GM21528 (cell line): ENCODE measurements at regions not wholly inside any gene's neighbourhood (a gene's known extent, or its start where the extent isn't known, plus 50 kb on each side); places are given as distances from the start of the nearest gene placed in this dataset.

ENCODE experiments used
- ATAC-seq: cut with Tn5 transposase; IDR thresholded peaks from one replicate; pipeline ENCODE4 v1.9.1; 2021; ENCODE audit warnings: mild to moderate bottlenecking, moderate library complexity; ENCODE audit not compliant: unreplicated experiment, low FRiP score

DNA sequence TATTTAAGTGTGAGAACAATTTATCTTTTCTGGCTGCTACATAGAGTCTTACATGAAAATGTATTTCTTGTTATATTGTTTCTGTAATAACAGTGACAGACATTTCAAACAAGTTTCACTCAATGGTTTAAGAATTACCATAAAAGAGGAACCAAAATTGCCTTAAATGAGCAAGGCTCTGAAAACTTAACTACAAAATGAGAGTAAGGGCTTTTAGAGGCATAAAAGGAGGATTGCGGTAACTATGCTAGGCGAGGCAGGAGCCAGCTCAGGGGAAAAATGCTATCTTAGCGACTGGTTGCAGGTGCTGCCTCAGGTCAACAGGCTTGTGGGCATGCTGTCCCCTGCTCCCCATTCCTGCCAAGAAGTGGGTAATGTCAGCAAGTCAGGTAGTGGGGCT, 81.7 kb upstream of the MSI2 start:
- peak; percentile 60 for ATAC-seq

DNA sequence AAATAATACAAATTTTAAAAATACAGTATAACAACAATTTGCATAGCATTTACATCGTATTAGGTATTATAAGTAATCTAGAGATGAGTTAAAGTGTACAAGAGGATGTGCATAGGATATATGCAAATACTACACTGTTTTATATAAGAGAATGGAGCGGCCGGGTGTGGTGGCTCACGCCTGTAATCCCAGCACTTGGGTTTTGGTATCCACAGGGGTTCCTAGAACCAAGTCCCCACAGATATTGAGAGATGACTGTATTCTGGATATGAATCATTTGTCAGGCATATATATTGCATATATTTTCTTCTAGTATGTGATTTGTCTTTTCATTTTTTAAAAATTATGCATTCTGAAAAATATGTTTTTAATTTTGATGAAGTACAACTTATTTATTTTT, 77.5 kb upstream of the MSI2 start:
- no peak for ATAC-seq

DNA sequence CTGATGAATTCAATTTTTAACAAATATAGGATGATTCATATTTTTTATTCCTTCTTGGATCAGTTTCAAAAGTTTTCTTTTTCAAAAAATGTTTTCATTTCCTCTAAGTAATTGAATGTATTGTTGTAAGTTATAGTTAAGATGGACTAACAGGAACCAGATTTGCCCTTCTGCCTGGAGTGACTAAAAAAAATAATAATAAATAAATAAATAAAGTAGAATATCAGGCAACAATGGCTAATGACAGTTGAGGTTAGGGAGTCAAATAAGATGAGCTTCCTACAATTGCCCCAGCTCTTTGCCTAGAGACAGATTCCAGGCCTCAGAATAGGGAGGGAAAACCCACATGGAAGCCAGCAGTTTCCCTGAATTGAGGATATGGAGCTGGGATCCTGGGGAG, 73.7 kb upstream of the MSI2 start:
- ATAC-seq, result no peak

DNA sequence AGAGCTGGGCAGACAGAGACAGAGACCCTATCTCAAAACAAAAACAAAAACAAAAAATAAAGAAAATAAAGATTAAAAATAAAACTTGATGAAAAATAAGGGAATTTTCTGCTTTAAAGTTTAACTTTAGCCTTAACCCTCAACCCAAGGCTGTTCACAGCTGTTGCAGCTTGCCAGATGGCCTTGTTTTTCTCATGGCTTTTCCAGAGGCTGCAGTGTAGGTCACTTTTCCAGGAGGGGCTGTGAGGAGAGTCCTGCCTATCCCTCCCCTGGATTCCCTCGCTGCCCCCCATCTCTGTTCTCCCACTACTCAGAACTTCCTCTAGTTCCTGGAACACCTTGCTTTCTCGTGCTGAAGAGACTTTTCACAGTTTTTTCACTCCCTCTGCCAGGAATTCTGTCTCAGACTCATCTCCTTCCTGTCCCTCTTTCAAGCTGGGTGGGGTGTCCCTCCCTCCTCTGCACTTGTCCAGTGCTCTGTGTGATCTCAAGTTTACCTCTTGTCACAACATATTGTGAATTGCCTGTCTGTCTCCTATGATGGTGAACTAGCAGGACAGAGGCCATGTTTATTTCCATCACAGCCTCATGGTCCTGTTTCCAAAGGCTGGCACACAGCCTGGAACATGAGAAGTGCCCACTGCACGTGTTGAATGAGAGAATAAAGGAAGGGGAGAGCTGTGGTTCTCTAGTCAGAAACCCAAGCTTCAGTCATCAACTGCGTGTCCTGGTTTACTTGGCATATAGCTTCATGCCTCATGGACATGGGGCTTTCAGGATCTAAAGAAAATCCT, 69.9 kb upstream of the MSI2 start:
- ATAC-seq, result no peak

DNA sequence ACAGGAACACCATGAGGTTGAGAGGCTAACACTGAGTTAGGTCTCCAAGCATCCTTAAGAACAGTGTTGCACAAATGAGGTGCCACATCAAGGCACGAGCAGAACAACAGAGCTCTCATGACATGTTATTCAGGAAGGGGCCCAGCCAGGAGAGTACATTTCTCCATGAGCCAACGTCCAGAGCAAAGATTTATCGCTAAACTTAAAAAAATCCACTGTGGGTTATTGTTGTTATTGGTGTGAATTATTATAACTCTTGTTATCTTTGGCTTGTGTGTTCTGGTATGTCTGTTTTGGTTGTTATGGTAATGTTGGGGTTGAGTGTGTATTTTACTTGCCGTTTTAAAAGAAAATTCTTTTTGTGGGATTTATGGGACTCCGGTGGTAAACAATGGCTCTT, 68.9 kb upstream of the MSI2 start:
- ATAC-seq, result no peak

DNA sequence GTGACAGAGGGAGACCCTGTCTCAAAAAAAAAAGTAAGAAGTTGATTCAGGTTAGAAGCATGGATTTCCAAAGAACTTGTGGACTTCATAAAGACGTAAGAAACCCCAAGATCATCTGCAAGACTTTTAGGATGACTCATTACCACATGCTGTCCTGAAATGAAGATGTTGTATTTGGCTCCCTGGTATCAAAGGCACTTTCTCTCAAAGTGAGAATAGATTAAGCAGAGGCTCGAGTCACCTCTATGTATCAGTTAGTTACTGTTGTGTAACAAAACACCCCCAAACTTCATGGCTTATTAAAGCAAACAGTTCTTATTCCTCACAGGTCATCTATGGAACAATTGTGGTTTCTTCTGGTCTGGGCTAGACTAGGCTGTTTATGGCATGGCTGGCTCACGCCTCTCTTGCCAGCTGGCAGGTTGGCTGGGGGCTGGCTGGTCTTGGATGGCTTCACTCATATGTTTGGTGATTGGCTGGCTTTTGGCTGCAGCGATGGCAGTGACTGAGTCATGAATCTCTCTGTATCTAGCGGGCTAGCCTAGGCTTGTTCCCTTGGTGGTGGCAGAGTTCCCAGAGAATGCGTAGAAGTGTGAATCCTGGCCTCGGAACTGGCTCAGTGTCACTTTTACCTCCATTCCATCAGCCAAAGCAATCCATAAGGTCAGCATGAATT, 60.4 kb upstream of the MSI2 start:
- no peak for ATAC-seq

DNA sequence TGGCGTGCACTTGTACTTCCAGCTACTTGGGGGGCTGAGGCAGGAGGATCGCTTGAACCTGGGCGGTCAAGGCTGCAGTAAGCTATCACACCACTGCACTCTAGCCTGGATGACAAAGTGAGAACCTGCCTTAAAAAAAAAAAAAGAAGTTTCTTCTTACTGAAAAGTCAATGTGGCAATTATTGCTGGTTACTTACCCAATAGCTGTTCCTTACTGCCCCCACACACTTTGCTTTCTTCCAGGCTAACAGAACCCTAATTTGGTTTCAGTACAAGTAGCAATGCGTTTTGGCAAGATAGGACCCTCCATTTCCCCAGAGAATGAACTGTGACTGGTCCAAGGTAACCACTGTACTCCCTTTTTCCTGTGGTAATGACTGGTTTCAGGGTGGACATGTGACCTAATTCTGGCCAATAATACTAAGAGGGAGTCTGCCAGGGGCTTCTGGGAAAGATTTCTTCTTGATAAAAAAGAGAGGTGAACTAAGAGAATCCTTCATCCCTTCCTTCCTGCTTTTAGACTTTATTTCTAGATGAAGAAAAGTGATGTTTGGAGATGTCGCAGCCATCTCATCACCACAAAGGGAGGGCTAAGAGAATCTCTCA, 58.8 kb upstream of the MSI2 start:
- ATAC-seq, result no peak

DNA sequence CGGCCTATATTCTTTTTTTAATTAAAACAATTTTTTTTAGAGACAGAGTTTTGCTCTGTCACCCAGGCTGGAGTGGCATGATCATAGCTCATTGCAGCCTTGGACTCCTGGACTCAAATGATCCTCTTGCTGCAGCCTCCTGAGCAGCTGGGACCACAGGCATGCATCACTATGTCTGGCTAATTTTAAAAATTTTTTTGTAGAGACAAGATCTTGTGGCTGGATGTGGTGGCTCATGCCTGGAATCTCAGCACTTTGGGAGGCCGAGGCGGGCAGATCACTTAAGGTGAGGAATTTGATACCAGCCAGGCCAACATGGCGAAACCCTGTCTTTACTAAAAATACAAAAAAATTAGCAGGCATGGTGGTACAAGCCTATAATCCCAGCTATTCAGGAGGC, 54.8 kb upstream of the MSI2 start:
- no peak for ATAC-seq

DNA sequence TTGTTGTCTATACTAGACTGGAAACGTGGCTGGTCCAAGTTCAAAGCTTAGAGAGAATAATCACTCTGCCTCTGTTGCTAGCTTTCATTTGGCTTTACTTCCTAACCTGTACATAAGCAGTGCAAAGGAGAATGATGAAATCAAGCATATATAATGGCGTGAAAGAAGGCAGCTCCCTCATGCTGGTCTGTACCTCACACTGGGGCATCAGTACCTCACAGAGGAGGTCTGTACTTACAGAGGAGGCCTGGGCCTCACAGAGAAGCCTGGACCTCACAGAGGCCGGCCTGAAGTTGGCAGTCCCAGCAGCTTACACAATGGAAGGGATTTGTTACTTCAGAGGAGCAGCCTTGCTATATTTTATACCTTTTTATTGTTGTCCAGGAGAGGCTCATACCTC, 53.3 kb upstream of the MSI2 start:
- ATAC-seq, result no peak
